DMS153 treated with DMSO at 0.1 percent for 48 hours (cell line): ENCODE measurements at regions not wholly inside any gene's neighbourhood (a gene's known extent, or its start where the extent isn't known, plus 50 kb on each side); places are given as distances from the start of the nearest gene placed in this dataset.

Source experiments
- DNase-seq: peaks from one replicate; lab custom pipeline; 2025; ENCODE audit not compliant: unreplicated experiment; lab: John Stamatoyannopoulos, UW

- no peak for DNase-seq
Observed at GRCh38 chr18:44609181-44609941, 71.3 kb upstream of the SETBP1 start.

- no peak for DNase-seq
Observed at GRCh38 chr18:44620812-44621211, 59.9 kb upstream of the SETBP1 start.

GRCh38 chr18:44624052-44624451 lies 56.6 kb upstream of the SETBP1 start:
- no peak for DNase-seq

GRCh38 chr18:44625386-44625785 lies 55.3 kb upstream of the SETBP1 start:
- DNase-seq, result no peak

GRCh38 chr18:44626236-44626635 lies 54.5 kb upstream of the SETBP1 start:
- no peak for DNase-seq

- DNase-seq, result no peak
Observed at GRCh38 chr18:44626807-44627206, 53.9 kb upstream of the SETBP1 start.

- no peak for DNase-seq
Observed at GRCh38 chr18:44627280-44627679, 53.4 kb upstream of the SETBP1 start.

GRCh38 chr18:44629406-44629805 lies 51.3 kb upstream of the SETBP1 start:
- no peak for DNase-seq

GRCh38 chr18:44630118-44630517 lies 50.6 kb upstream of the SETBP1 start:
- DNase-seq, result no peak
